ENCODE measurements at regions not wholly inside any gene's neighbourhood (a gene's known extent, or its start where the extent isn't known, plus 50 kb on each side); places are given as distances from the start of the nearest gene placed in this dataset.

- TF ChIP-seq, protein P1, sequence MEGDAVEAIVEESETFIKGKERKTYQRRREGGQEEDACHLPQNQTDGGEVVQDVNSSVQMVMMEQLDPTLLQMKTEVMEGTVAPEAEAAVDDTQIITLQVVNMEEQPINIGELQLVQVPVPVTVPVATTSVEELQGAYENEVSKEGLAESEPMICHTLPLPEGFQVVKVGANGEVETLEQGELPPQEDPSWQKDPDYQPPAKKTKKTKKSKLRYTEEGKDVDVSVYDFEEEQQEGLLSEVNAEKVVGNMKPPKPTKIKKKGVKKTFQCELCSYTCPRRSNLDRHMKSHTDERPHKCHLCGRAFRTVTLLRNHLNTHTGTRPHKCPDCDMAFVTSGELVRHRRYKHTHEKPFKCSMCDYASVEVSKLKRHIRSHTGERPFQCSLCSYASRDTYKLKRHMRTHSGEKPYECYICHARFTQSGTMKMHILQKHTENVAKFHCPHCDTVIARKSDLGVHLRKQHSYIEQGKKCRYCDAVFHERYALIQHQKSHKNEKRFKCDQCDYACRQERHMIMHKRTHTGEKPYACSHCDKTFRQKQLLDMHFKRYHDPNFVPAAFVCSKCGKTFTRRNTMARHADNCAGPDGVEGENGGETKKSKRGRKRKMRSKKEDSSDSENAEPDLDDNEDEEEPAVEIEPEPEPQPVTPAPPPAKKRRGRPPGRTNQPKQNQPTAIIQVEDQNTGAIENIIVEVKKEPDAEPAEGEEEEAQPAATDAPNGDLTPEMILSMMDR (conservative IDR thresholded peaks at IDR 0.05), result no peak
- TF ChIP-seq ZFX (IDR thresholded peaks at IDR 0.05), result no peak
Observed at GRCh38 chr9:73962792-73963191, 534.3 kb upstream of the RORB start.

Measured in C4-2B (cell line).